ENCODE measurements at regions not wholly inside any gene's neighbourhood (a gene's known extent, or its start where the extent isn't known, plus 50 kb on each side); places are given as distances from the start of the nearest gene placed in this dataset.

GRCh38 chr18:45157576-45157975, 457.7 kb upstream of the SLC14A2 start:
- POLR2A ChIA-PET, result interaction anchor here (0.8 to 0.9 kb wide), 2 partner anchors 19 to 22 kb away, joined by 3 read pairs; no protein-coding TSS in a partner anchor
- SMC1A ChIA-PET (ENCODE audit: uncharacterized antibody, unreplicated experiment), result interaction anchor here (1.0 to 2.0 kb wide), 5 partner anchors 13 to 57 kb away, joined by 3 to 5 read pairs (median 3); no protein-coding TSS in a partner anchor
- FAIRE-seq, result no peak
- 0% methylated on average over 1 of the region's 1 CpG for WGBS (ENCODE audit: insufficient coverage, insufficient replicate concordance, low lambda C conversion rate, missing lambda C conversion rate)
- DNase-seq (ENCODE audit: low read depth, low spot score), result no peak
- Histone ChIP-seq H2AFZ (ENCODE audit: control insufficient read depth, low read depth, low read length) (no peak overlapping the region), H3K79me2 (ENCODE audit: control insufficient read depth, insufficient read depth, low read length) (no peaks in the 10 kb centered on the region), H4K20me1 (ENCODE audit: control insufficient read depth, insufficient read depth) (no peaks in the 10 kb centered on the region), H3K4me3 (no peak overlapping the region), H3K27me3 (replicated peaks in 1 of 2; ENCODE audit: control insufficient read depth in 2 of 2, insufficient read depth in 2 of 2, low read length in 1 of 2) (no peaks in the 10 kb centered on the region), H3K9me3 (replicated peaks; ENCODE audit: control insufficient read depth, insufficient read depth, low read length) (no peaks in the 10 kb centered on the region), H3K4me2 (ENCODE audit: control insufficient read depth, insufficient read depth) (no peak overlapping the region), H3K9ac (ENCODE audit: control insufficient read depth, insufficient read depth, low read length) (no peak overlapping the region), H3K36me3 (ENCODE audit: control insufficient read depth in 2 of 2, insufficient read depth in 2 of 2, low read length in 1 of 2) (no peaks in the 10 kb centered on the region), H3K27ac (ENCODE audit: control insufficient read depth, insufficient read depth) (no peak overlapping the region), H3K4me1 (ENCODE audit: control insufficient read depth, insufficient read depth, low read length) (no peaks in the 10 kb centered on the region)
- TF ChIP-seq RAD51 (IDR thresholded peaks at IDR 0.05) (no peak), PAX5 (IDR thresholded peaks at IDR 0.05; ENCODE audit: borderline replicate concordance, low read depth, low read length) (no peak)
- in situ Hi-C loops (cut with MboI), result no loop called here
- BruUV-seq (replicated peaks), result no TSS peak
- RAD21 ChIA-PET (ENCODE audit: unreplicated experiment), result interaction anchor here (1.1 to 1.6 kb wide), 2 partner anchors 15 to 54 kb away, joined by 3 read pairs; no protein-coding TSS in a partner anchor
- ATAC-seq, result no peak
- intact Hi-C loops (cut with micrococcal nuclease; ENCODE audit: unreplicated experiment), result no loop called here
- CTCF ChIA-PET, result no interaction called here

DNA sequence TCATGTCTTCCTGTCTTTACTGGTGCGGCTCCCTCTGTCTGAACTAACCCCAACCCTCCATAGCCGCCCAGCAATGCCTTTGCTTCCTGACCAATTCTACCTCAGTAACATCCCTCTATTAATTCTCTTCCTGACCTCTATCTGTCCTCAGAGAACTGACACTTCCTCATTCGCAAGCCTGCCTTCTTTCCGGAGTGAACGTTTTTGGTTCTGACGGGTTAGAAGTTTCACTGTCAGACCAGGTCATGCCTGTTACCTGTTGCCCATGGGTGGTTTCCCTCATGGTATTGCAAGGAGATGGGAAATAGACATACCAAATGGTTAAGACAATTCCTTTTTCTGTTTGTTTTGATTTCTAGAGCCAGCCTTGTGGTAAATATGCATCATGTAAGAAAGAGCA, 453.4 kb upstream of the SLC14A2 start:
- Histone ChIP-seq H3K4me2 (ENCODE audit: control insufficient read depth, insufficient read depth) (peak overlapping the region; percentile 37), H3K27me3 (replicated peaks in 1 of 2; ENCODE audit: control insufficient read depth in 2 of 2, insufficient read depth in 2 of 2, low read length in 1 of 2) (no peaks in the 10 kb centered on the region), H3K36me3 (ENCODE audit: control insufficient read depth in 2 of 2, insufficient read depth in 2 of 2, low read length in 1 of 2) (no peaks in the 10 kb centered on the region), H3K4me1 (ENCODE audit: control insufficient read depth, insufficient read depth, low read length) (0 out of 2 replicates have a peak, but pooled peaks cover 3% of the 10 kb centered on the region), H3K9ac (ENCODE audit: control insufficient read depth, insufficient read depth, low read length) (no peak overlapping the region), H2AFZ (ENCODE audit: control insufficient read depth, low read depth, low read length) (peak overlapping the region; percentile 40), H3K9me3 (replicated peaks; ENCODE audit: control insufficient read depth, insufficient read depth, low read length) (no peaks in the 10 kb centered on the region), H3K4me3 (no peak overlapping the region), H3K79me2 (ENCODE audit: control insufficient read depth, insufficient read depth, low read length) (no peaks in the 10 kb centered on the region), H3K27ac (ENCODE audit: control insufficient read depth, insufficient read depth) (no peak overlapping the region), H4K20me1 (ENCODE audit: control insufficient read depth, insufficient read depth) (no peaks in the 10 kb centered on the region)
- POLR2A ChIA-PET, result interaction anchor here (0.6 to 1.0 kb wide), 2 partner anchors 25 to 482 kb away, joined by 3 to 5 read pairs; no protein-coding TSS in a partner anchor
- 33% methylated on average over 6 of the region's 6 CpGs for WGBS (ENCODE audit: insufficient coverage, insufficient replicate concordance, low lambda C conversion rate, missing lambda C conversion rate)
- ATAC-seq (peak; percentile 90), FAIRE-seq (no peak), DNase-seq (ENCODE audit: low read depth, low spot score) (peak; percentile 50)
- RAD21 ChIA-PET (ENCODE audit: unreplicated experiment), result no interaction called here
- in situ Hi-C loops (cut with MboI), result no loop called here
- CTCF ChIA-PET, result no interaction called here
- intact Hi-C loops (cut with micrococcal nuclease; ENCODE audit: unreplicated experiment), result no loop called here
- BruUV-seq (replicated peaks), result no TSS peak
- SMC1A ChIA-PET (ENCODE audit: uncharacterized antibody, unreplicated experiment), result interaction anchor here (1.0 to 2.1 kb wide), 5 partner anchors 18 to 60 kb away, joined by 3 to 8 read pairs (median 3); no protein-coding TSS in a partner anchor
- TF ChIP-seq BHLHE40 (IDR thresholded peaks at IDR 0.05; ENCODE audit: borderline replicate concordance in 1 of 2, low read depth in 2 of 2, low read length in 1 of 2) (peak in 1 of 2 experiments; percentile 18; a peak in 1 of 4 replicates), GATAD2B (conservative IDR thresholded peaks at IDR 0.05; ENCODE audit: low read depth) (0 out of 2 replicates have a peak, but pooled peaks have one; percentile 25), IKZF1 (conservative IDR thresholded peaks at IDR 0.05) (peak; percentile 56), CREM (IDR thresholded peaks at IDR 0.05; ENCODE audit: low read depth) (no peak), IKZF2 (IDR thresholded peaks at IDR 0.05) (peak; percentile 69 to 80), WRNIP1 (IDR thresholded peaks at IDR 0.05; ENCODE audit: borderline replicate concordance, low read depth, low read length) (no peak), ATF7 (IDR thresholded peaks at IDR 0.05; ENCODE audit: low read depth) (peak; percentile 51; the same call in 1 of the 2 replicates)
- TF ChIP-seq, protein P1, sequence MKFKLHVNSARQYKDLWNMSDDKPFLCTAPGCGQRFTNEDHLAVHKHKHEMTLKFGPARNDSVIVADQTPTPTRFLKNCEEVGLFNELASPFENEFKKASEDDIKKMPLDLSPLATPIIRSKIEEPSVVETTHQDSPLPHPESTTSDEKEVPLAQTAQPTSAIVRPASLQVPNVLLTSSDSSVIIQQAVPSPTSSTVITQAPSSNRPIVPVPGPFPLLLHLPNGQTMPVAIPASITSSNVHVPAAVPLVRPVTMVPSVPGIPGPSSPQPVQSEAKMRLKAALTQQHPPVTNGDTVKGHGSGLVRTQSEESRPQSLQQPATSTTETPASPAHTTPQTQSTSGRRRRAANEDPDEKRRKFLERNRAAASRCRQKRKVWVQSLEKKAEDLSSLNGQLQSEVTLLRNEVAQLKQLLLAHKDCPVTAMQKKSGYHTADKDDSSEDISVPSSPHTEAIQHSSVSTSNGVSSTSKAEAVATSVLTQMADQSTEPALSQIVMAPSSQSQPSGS (IDR thresholded peaks at IDR 0.05; ENCODE audit: low read length), result no peak
- TF ChIP-seq, protein P2, sequence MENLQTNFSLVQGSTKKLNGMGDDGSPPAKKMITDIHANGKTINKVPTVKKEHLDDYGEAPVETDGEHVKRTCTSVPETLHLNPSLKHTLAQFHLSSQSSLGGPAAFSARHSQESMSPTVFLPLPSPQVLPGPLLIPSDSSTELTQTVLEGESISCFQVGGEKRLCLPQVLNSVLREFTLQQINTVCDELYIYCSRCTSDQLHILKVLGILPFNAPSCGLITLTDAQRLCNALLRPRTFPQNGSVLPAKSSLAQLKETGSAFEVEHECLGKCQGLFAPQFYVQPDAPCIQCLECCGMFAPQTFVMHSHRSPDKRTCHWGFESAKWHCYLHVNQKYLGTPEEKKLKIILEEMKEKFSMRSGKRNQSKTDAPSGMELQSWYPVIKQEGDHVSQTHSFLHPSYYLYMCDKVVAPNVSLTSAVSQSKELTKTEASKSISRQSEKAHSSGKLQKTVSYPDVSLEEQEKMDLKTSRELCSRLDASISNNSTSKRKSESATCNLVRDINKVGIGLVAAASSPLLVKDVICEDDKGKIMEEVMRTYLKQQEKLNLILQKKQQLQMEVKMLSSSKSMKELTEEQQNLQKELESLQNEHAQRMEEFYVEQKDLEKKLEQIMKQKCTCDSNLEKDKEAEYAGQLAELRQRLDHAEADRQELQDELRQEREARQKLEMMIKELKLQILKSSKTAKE (IDR thresholded peaks at IDR 0.05; ENCODE audit: low read depth, poor library complexity, severe bottlenecking), result no peak
- TF ChIP-seq, protein P3, sequence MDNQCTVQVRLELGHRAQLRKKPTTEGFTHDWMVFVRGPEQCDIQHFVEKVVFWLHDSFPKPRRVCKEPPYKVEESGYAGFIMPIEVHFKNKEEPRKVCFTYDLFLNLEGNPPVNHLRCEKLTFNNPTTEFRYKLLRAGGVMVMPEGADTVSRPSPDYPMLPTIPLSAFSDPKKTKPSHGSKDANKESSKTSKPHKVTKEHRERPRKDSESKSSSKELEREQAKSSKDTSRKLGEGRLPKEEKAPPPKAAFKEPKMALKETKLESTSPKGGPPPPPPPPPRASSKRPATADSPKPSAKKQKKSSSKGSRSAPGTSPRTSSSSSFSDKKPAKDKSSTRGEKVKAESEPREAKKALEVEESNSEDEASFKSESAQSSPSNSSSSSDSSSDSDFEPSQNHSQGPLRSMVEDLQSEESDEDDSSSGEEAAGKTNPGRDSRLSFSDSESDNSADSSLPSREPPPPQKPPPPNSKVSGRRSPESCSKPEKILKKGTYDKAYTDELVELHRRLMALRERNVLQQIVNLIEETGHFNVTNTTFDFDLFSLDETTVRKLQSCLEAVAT (IDR thresholded peaks at IDR 0.05), result no peak

Data from GM12878 (cell line).